Endothelial cell of umbilical vein (primary cell): ENCODE measurements at regions not wholly inside any gene's neighbourhood (a gene's known extent, or its start where the extent isn't known, plus 50 kb on each side); places are given as distances from the start of the nearest gene placed in this dataset.

ENCODE experiments used
- BruUV-seq: library from RNA; stranded (reverse); fragments of 400-500 nt; replicated peaks from 2 replicates; lab custom pipeline; 2021; lab: Mats Ljungman, UMichigan
- CTCF ChIA-PET: fragments of 300-600, 350-600 bp; sonication (Branson Sonifier 250); formaldehyde crosslinking; loops from one replicate; lab custom pipeline; 2021; ENCODE audit warnings: antibody characterized with exemption, inconsistent platforms; lab: Charles Lee
- POLR2A ChIA-PET: fragments of 300-600, 350-600 bp; sonication (Branson Sonifier 250); formaldehyde crosslinking; loops from one replicate; lab custom pipeline; 2021; ENCODE audit warnings: antibody characterized with exemption, inconsistent platforms; lab: Charles Lee
- DNase-seq: peaks from one replicate; pipeline ENCODE4 v3.0.0-alpha.2; 2011; ENCODE audit warnings: low read depth, low spot score
- FAIRE-seq: peaks from 2 replicates; lab custom pipeline; 2011; peaks lifted over from hg19 to GRCh38; lab: Jason Lieb, UNC
- H2AFZ ChIP-seq: 2 replicates; pipeline ENCODE4 v1.6.0; 2012; ENCODE audit warnings: low read depth, low read length, control low read depth, inconsistent platforms
- H3K27ac ChIP-seq: 2 replicates; pipeline ENCODE4 v1.5.1; 2011; ENCODE audit warnings: low read depth, mild to moderate bottlenecking, control low read depth, low read length, moderate library complexity; ENCODE audit not compliant: insufficient read depth
- H3K27me3 ChIP-seq, 2 experiments: 2 replicates each; pipeline versions ENCODE4 v1.6.0 to v1.6.1; 2011; ENCODE audit warnings: low read length in 2 of 2, mixed read lengths in 1 of 2; ENCODE audit not compliant: control insufficient read depth in 2 of 2, insufficient read depth in 2 of 2
- H3K36me3 ChIP-seq, 2 experiments: 2 replicates in 1 of 2; 3 replicates in 1 of 2; pipeline ENCODE4 v1.5.1; 2011; ENCODE audit warnings: low read length in 2 of 2, mild to moderate bottlenecking in 1 of 2, moderate library complexity in 1 of 2; ENCODE audit not compliant: control insufficient read depth in 2 of 2, insufficient read depth in 2 of 2; ENCODE audit errors: extremely low read depth in 1 of 2
- H3K4me1 ChIP-seq: 3 replicates; pipeline ENCODE4 v1.5.1; 2011; ENCODE audit warnings: mild to moderate bottlenecking, low read length; ENCODE audit not compliant: control insufficient read depth, insufficient read depth; ENCODE audit errors: extremely low read depth
- H3K4me2 ChIP-seq: 2 replicates; pipeline ENCODE4 v1.6.1; 2011; ENCODE audit warnings: low read length, control low read depth, mixed read lengths; ENCODE audit not compliant: insufficient read depth
- H3K4me3 ChIP-seq, 3 experiments: fragments of 200-600 bp in 1 of 3; sonication (generic), shearing (Covaris generic) in 1 of 3; replicated peaks in 1 of 3; 2 replicates each; pipeline ENCODE4 v1.5.1; 2011 to 2016; ENCODE audit warnings: control low read depth in 3 of 3, low read length in 3 of 3, mild to moderate bottlenecking in 2 of 3, inconsistent platforms in 1 of 3, low read depth in 1 of 3, moderate library complexity in 1 of 3; ENCODE audit not compliant: insufficient read depth in 1 of 3
- H3K79me2 ChIP-seq: 2 replicates; pipeline ENCODE4 v1.6.0; 2012; ENCODE audit warnings: low read length, inconsistent platforms; ENCODE audit not compliant: control insufficient read depth, insufficient read depth
- H3K9ac ChIP-seq: replicated peaks from 2 replicates; pipeline ENCODE3; 2011; ENCODE audit warnings: low read length, control low read depth; ENCODE audit not compliant: insufficient read depth; ENCODE audit errors: extremely low read depth
- H3K9me1 ChIP-seq: replicated peaks from 3 replicates; pipeline ENCODE4 v1.6.0; 2011; ENCODE audit warnings: mild to moderate bottlenecking, low read length; ENCODE audit not compliant: control insufficient read depth, insufficient read depth; ENCODE audit errors: extremely low read depth
- H3K9me3 ChIP-seq: replicated peaks from 2 replicates; pipeline ENCODE4 v1.5.1; 2012; ENCODE audit warnings: low read length, inconsistent platforms; ENCODE audit not compliant: control insufficient read depth, insufficient read depth
- H4K20me1 ChIP-seq: replicated peaks from 2 replicates; pipeline ENCODE3; 2011; ENCODE audit warnings: mild to moderate bottlenecking, low read length; ENCODE audit not compliant: control insufficient read depth, insufficient read depth; ENCODE audit errors: extremely low read depth
- CTCF ChIP-seq, 2 donors: IDR thresholded peaks; 1 replicate in 1 of 2; 2 replicates in 1 of 2; pipeline ENCODE4 v1.5.1; 2011; ENCODE audit warnings: low read length in 2 of 2, mild to moderate bottlenecking in 2 of 2, moderate library complexity in 2 of 2, control low read depth in 1 of 2, inconsistent platforms in 1 of 2, low read depth in 1 of 2; ENCODE audit not compliant: insufficient read depth in 1 of 2; ENCODE audit errors: extremely low read depth in 1 of 2
- EZH2 ChIP-seq: IDR thresholded peaks from 2 replicates; pipeline ENCODE4 v1.6.1; 2012; ENCODE audit warnings: borderline replicate concordance, low read depth, mild to moderate bottlenecking, moderate library complexity, low read length, inconsistent platforms; ENCODE audit not compliant: severe bottlenecking
- FOS ChIP-seq: IDR thresholded peaks from 2 replicates; pipeline ENCODE4 v1.6.1; 2011; ENCODE audit warnings: mild to moderate bottlenecking, low read length, moderate library complexity, borderline replicate concordance; ENCODE audit not compliant: insufficient read depth
- GATA2 ChIP-seq: IDR thresholded peaks from 2 replicates; pipeline ENCODE4 v1.7.0; 2011; ENCODE audit warnings: low read depth, mild to moderate bottlenecking, moderate library complexity, mixed read lengths, low read length; ENCODE audit not compliant: insufficient read length, insufficient read depth
- JUN ChIP-seq: IDR thresholded peaks from 2 replicates; pipeline ENCODE4 v1.6.1; 2011; ENCODE audit warnings: borderline replicate concordance, low read depth; ENCODE audit not compliant: insufficient read length, insufficient read depth
- MAX ChIP-seq: IDR thresholded peaks from 2 replicates; pipeline ENCODE4 v1.6.1; 2011; ENCODE audit not compliant: insufficient read depth, insufficient read length
- MYC ChIP-seq: IDR thresholded peaks from one replicate; pipeline ENCODE4 v1.6.1; 2011; ENCODE audit warnings: mild to moderate bottlenecking, low read depth, low read length
- POLR2A ChIP-seq: IDR thresholded peaks from 2 replicates; pipeline ENCODE4 v1.6.1; 2012; ENCODE audit warnings: low read depth, mild to moderate bottlenecking, control low read depth, low read length
- POLR2AphosphoS5 ChIP-seq: IDR thresholded peaks from 2 replicates; pipeline ENCODE4 v1.6.1; 2012; ENCODE audit warnings: low read depth, mild to moderate bottlenecking, control low read depth, low read length, moderate library complexity; ENCODE audit not compliant: insufficient read depth
- dilution Hi-C: fragments of 300-500 bp; cut with MboI; formaldehyde crosslinking; loops from one replicate; pipeline ENCODE4 v1.15.0; 2019; ENCODE audit warnings: low sequenced_read_pairs; ENCODE audit not compliant: extremely low pct_ligation_motif_present
- intact Hi-C: fragments of 100-400 bp; cut with micrococcal nuclease; formaldehyde crosslinking; loops from one replicate; pipeline ENCODE4 v1.10.0; 2022

DNA sequence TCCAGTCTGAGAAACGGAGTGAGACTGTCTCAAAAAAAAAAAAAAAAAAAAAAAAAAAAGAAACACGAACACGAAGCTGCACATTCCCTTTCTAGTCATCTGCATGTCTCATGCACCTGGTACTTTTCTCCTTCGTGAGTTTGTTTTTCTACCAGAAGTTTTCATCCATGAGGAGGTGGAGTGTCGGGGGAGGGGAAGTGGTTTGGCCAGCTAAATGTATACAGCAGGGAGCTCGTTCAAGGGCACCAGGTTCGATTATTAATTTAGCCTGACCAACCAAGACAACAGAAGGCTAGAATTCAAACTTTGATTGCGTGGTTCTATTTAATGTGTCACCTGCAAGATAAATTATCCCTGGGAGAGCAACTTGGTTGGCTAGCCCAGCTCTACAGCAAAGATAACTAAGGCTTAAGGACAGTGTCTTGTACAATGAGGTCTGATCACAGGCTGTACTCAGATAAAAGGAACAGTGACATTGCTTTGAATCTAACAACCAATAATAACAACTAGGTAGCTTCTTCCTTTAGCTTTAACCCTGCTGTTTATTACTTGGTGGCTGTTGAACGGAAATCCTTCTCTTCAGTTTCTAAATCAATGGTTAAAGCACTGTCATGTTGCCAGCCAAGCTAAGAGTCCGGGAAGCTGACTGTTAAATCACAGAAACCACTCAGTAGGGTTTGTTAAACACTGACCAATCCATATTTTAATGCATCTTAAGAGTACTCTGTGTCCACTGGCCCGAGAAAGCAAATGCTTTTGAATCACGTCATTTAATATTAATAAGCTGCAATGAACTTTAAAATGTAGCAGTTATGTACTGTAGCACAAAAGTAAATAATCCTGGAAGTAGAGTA lies 98.4 kb upstream of the STARD13 start:
- dilution Hi-C loops: no loop called here
- Histone ChIP-seq H3K36me3 (no peaks in the 10 kb centered on the region), H4K20me1 (no peaks in the 10 kb centered on the region), H3K9ac (no peak overlapping the region), H3K9me3 (no peaks in the 10 kb centered on the region), H3K4me3 (no peak overlapping the region), H3K79me2 (no peaks in the 10 kb centered on the region), H3K9me1 (no peaks in the 10 kb centered on the region), H3K27me3 (no peaks in the 10 kb centered on the region), H3K27ac (no peak overlapping the region), H3K4me2 (no peak overlapping the region), H2AFZ (no peak overlapping the region), H3K4me1 (no peaks in the 10 kb centered on the region)
- ChIA-PET POLR2A (no interaction called here), CTCF (interaction anchor here (1.4 kb wide), 1 partner anchor 11 kb away, joined by 4 read pairs; no protein-coding TSS in a partner anchor)
- no peak for TF ChIP-seq GATA2
- TF ChIP-seq MYC: no peak
- no peak for TF ChIP-seq EZH2
- TF ChIP-seq POLR2A: no peak
- no peak for TF ChIP-seq MAX
- TF ChIP-seq POLR2AphosphoS5: no peak
- TF ChIP-seq JUN: no peak
- TF ChIP-seq CTCF (IDR thresholded peaks at IDR 0.05; ENCODE audit: extremely low read depth in 1 of 2, insufficient read depth in 1 of 2, low read depth in 1 of 2, low read length in 2 of 2): no peak
- no peak for TF ChIP-seq FOS
- DNase-seq (no peak), FAIRE-seq (no peak)
- no TSS peak for BruUV-seq
- intact Hi-C loops: no loop called here
